Fibroblast of gingiva (primary cell): ENCODE measurements at regions not wholly inside any gene's neighbourhood (a gene's known extent, or its start where the extent isn't known, plus 50 kb on each side); places are given as distances from the start of the nearest gene placed in this dataset.

Experiments used
- DNase-seq: peaks from one replicate; pipeline ENCODE4 v3.0.0-alpha.2; 2011; ENCODE audit warnings: low read depth

DNA sequence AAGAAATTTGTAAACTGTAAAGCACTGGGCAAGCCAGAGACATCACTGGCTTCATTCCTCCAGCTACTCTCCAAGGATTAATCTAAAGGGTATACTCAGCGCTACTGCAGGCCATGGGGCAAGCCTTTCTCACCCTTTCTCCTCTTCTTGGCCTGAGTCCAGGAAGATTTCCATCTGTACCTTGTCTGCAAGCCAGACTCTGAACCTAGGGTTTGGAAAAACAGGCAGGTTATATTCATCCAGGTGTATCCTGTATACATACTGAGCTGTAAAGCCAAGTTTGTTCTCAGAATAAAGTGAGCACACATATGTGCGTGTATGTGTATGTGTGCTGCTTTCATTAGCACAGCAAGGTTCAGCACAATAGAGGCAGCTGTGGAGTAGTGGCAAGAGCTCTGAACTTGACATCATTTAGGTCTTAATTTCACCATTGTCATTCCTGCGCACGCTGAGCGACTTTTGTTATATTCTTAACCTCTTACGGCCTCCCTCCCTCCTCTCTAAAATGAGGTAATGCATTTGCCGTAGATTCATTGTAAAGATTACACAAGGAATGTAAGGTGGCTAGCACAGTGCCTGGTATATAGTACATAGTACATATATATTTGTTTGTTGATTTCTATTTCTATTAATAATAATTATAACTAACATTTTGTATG, 128.1 kb upstream of the JUN start:
- no peak for DNase-seq

DNA sequence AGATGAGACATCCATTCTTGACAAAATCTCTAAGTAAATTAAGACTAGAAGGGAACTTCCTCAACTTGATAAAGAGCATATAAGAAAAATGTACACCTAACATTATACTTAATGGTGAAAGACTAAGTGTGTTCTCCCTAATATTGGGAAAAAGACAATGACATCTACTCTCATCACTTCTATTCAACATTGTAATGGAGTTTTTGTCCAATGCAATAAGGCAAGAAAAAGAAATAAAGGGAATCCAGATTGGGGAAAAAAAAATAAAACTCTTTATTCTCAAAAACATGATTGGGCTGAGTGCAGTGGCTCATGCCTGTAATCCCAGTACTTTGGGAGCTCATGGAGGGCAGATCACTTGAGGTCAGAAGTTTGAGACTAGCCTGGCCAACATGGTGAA, 131.1 kb upstream of the JUN start:
- no peak for DNase-seq

- no peak for DNase-seq
These were observed 133.6 kb upstream of the JUN start for GRCh38 chr1:58917436-58917835.

- DNase-seq = no peak
These were observed 135.5 kb upstream of the JUN start for GRCh38 chr1:58919226-58919958.

GRCh38 chr1:58919959-58920321, 136.1 kb upstream of the JUN start:
- DNase-seq = no peak

- DNase-seq = no peak
These were observed 137.5 kb upstream of the JUN start for GRCh38 chr1:58921342-58921741.

DNA sequence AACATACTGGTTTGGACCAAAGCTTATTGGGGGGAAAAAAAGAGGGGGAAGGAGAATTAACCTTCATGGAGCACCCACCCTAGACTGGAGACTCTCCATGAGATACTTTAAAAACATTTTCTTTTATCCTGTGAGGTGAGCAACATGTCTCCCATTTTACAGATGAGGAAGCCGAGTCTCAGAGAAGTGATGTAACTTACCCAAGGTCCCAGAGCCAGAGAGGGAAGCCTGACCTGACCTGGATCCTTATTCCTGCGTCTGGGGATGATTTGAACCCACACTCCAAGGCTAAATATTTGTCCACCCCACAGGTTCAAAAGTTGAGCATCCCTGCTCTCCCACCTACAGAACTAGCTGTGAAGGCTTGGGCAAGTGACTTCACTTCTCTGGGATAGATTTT, 137.9 kb upstream of the JUN start:
- no peak for DNase-seq

- DNase-seq = no peak
These were observed 138.6 kb upstream of the JUN start for GRCh38 chr1:58922302-58923089.

DNA sequence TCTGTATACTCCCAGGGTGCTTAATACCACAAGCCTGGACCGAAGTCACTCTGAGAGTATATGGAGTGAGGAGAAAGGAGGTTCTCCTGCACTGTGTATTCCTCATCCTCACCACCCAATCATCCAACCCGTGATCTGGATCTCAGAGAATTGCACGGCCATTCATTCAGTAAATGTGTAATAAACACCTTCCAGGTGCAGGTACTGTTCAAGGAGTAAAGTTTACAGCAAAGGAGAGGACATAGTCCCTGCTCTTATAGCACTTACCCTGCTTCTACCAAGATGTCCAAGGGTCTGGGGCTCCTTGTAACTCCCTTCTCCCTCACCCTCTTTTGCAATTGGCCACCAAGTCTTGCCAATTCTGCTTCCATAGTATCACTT, 139.2 kb upstream of the JUN start:
- DNase-seq = no peak

DNA sequence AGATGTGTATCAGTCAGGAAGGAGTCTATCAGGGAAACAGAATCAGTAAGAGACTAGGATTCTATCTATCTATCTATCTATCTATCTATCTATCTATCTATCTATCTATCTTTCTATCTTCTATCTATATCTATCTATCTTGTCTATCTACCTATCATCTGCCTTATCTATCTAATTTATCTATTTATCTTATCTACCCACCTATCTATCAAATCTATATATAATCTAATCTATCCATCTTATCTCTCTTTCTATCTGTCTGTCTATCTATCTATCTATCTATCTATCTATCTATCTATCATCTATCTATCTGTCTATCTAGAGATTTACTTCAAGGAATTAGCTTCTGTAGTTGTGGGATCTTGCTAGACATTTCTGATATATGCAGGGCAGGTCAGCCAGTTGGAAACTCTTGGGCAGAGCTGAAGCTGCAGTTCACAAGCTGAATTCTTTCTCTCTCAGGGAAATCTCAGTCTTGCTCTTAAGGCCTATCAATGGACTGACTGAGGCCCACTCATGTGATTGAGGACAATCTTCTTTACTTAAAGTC, 140.2 kb upstream of the JUN start:
- no peak for DNase-seq

DNA sequence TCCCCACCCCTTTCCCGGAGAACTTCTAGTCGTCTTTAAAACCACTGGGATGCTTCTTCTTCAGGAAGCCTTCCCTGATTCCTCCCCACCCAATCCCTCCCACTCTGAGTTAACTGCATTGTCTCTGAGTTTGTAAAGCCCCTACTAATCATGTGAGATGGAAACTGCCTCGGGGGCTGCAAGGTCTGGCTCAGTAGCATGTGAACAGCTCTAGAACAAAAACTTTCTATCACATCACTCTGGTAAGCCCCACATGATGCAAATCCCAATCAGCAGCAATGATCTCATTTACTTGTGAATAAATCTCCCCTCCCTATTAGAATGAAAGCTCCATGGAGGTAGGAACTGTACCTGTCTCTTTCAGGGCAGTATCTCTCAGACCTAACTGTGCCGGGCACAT, 141.0 kb upstream of the JUN start:
- no peak for DNase-seq

- no peak for DNase-seq
These were observed 141.4 kb upstream of the JUN start for GRCh38 chr1:58925247-58925646.

GRCh38 chr1:58926152-58926551, 142.3 kb upstream of the JUN start:
- peak; percentile 16 for DNase-seq

DNA sequence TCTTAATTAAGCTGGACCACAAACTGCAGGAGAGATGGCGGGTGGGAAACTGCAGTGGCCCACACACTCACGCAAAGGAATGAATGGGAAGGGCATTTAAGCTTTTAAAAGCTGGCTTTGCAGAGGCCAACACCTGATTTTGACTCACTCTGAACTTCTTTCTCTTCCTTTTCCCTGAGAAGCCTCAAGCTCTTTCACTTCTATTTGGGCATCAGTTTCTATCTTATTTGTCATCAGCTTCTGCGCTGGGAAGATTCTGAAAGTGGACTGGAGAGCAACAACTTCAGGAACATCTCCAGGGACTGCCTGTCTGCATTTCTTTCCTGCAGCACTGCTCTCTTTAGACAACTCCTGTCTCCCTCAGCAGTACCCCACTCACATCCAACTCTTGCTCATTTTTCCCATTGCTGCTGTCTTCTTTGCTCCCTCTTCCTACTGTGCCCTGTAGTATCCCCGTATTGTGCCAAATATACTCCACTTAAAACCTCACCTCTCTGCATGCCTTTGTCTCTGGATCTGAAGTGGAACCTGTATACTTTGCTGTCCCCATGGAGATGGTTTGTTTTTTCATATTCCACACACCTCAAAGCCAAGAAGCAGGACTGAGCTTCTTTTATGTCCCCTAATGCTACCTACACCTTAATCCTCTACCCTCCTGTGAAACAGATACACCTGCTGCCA, 143.3 kb upstream of the JUN start:
- no peak for DNase-seq

- no peak for DNase-seq
These were observed 143.9 kb upstream of the JUN start for GRCh38 chr1:58927722-58928085.

- DNase-seq = no peak
These were observed 144.7 kb upstream of the JUN start for GRCh38 chr1:58928514-58928913.

- DNase-seq = no peak
These were observed 146.0 kb upstream of the JUN start for GRCh38 chr1:58929671-58930325.

DNA sequence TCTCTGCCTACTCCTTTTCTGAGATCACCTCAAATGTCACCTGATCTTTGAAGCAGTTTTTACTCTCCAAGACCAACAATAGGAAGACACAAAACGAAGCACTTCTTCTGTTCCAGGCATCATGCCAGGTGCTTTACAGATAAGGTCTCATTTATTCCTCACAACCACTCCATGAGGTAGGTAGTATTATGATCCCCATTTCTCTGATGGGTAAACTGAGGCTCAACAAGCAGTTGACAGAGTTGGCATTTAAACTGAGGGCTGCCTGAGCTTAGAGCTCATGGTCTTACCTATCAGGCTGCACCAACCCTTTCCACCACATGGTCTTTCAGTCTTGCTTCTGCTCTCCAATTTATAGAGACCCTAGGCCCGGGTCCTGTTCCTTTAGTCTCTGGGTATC, 147.2 kb upstream of the JUN start:
- no peak for DNase-seq

GRCh38 chr1:58931756-58932155, 147.9 kb upstream of the JUN start:
- peak; percentile 60 for DNase-seq

GRCh38 chr1:58932859-58933598, 149.2 kb upstream of the JUN start:
- peak; percentile 86 for DNase-seq

- no peak for DNase-seq
These were observed 149.7 kb upstream of the JUN start for GRCh38 chr1:58933599-58933926.
